ENCODE measurements at regions not wholly inside any gene's neighbourhood (a gene's known extent, or its start where the extent isn't known, plus 50 kb on each side); places are given as distances from the start of the nearest gene placed in this dataset.

DNA sequence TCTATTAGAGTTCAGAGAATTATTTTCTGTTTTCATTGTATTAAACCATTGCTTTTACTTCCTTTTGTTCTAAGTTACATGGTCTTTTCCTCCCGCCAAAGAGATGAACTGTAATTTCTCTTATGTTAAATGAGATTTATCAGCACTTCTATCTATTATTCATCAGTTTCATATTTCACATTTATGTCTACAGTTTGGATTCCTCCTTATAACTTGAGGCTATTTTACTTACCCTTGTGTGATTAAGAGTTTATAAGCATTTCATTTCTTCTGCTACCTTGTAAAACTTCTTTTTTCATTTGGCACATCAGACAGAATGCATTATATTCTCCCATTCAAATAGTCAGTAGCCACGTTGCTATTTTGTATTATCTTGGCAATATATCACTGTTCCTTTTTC, 248.2 kb downstream of the PLA2G4A start:
- Histone ChIP-seq H3K27me3 (replicated peaks; ENCODE audit: control insufficient read depth, insufficient read depth, low read length) (no peaks in the 10 kb centered on the region; the same call in 1 of the 2 replicates), H3K4me3 (replicated peaks; ENCODE audit: low read depth, low read length) (no peak overlapping the region)
- DNase-seq (ENCODE audit: extremely low read depth, insufficient read length), result no peak

GRCh38 chr1:187078321-187078720, 249.6 kb downstream of the PLA2G4A start:
- Histone ChIP-seq H3K36me3 (ENCODE audit: control insufficient read depth, insufficient read depth, low read length) (no peaks in the 10 kb centered on the region), H3K27me3 (replicated peaks; ENCODE audit: control insufficient read depth, insufficient read depth, low read length) (no peaks in the 10 kb centered on the region; the same call in 1 of the 2 replicates), H3K4me3 (replicated peaks; ENCODE audit: low read depth, low read length) (no peak overlapping the region)
- TF ChIP-seq, protein P1, sequence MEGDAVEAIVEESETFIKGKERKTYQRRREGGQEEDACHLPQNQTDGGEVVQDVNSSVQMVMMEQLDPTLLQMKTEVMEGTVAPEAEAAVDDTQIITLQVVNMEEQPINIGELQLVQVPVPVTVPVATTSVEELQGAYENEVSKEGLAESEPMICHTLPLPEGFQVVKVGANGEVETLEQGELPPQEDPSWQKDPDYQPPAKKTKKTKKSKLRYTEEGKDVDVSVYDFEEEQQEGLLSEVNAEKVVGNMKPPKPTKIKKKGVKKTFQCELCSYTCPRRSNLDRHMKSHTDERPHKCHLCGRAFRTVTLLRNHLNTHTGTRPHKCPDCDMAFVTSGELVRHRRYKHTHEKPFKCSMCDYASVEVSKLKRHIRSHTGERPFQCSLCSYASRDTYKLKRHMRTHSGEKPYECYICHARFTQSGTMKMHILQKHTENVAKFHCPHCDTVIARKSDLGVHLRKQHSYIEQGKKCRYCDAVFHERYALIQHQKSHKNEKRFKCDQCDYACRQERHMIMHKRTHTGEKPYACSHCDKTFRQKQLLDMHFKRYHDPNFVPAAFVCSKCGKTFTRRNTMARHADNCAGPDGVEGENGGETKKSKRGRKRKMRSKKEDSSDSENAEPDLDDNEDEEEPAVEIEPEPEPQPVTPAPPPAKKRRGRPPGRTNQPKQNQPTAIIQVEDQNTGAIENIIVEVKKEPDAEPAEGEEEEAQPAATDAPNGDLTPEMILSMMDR (IDR thresholded peaks at IDR 0.05; ENCODE audit: insufficient read depth, low read length, poor library complexity, severe bottlenecking), result no peak
- DNase-seq (ENCODE audit: extremely low read depth, insufficient read length), result no peak

More for the DNA sequence above, 248.2 kb downstream of the PLA2G4A start:
- TF ChIP-seq, protein P1 (IDR thresholded peaks at IDR 0.05; ENCODE audit: insufficient read depth, low read length, poor library complexity, severe bottlenecking), result no peak
- no peaks in the 10 kb centered on the region for H3K36me3 ChIP-seq (ENCODE audit: control insufficient read depth, insufficient read depth, low read length)

DNA sequence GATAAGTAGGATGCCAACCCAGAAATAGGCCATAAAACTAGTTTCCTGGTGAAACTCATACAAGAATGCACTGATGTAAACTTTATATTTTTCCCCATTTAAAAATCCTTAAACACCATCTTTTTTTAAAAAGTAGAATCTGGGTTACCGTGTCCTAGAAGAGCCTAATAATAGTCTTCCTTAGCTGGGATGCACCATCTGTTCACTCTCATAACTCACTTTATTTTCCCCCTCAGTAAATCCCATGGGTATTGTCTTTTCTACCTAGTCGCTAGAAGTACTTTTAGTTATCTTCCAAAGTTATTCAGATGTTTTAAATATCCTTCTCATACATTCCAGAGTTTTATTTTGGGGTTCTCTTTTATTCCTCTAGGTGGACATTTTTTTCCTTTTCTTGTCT, 250.2 kb downstream of the PLA2G4A start:
- no peak overlapping the region for H3K4me3 ChIP-seq (replicated peaks; ENCODE audit: low read depth, low read length)
- DNase-seq (ENCODE audit: extremely low read depth, insufficient read length), result no peak
- H3K27me3 ChIP-seq (replicated peaks; ENCODE audit: control insufficient read depth, insufficient read depth, low read length), result no peaks in the 10 kb centered on the region; the same call in 1 of the 2 replicates
- TF ChIP-seq, protein P1 (IDR thresholded peaks at IDR 0.05; ENCODE audit: insufficient read depth, low read length, poor library complexity, severe bottlenecking), result no peak
- no peaks in the 10 kb centered on the region for H3K36me3 ChIP-seq (ENCODE audit: control insufficient read depth, insufficient read depth, low read length)

DNA sequence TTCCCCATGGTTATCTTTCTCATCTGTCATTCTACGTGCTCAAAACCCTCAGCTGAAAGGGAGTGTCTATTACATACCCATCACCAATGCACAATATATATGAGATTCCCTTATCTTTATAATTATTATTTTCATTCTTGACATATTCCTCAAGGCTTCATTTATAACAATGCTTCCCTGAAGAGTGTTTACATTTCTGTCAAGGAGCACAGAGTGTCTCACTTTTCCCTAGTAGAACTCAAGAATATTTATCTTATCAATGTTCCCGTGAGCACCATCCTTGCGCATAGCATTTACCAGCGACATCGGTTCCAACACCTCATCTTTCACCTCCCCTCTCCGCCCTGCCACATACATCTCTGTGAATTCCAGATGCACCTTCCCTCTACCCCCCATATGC, 250.6 kb downstream of the PLA2G4A start:
- no peak for DNase-seq (ENCODE audit: extremely low read depth, insufficient read length)
- no peaks in the 10 kb centered on the region for H3K36me3 ChIP-seq (ENCODE audit: control insufficient read depth, insufficient read depth, low read length)
- TF ChIP-seq, protein P1 (IDR thresholded peaks at IDR 0.05; ENCODE audit: insufficient read depth, low read length, poor library complexity, severe bottlenecking), result no peak
- H3K4me3 ChIP-seq (replicated peaks; ENCODE audit: low read depth, low read length), result no peak overlapping the region
- no peaks in the 10 kb centered on the region; the same call in 1 of the 2 replicates for H3K27me3 ChIP-seq (replicated peaks; ENCODE audit: control insufficient read depth, insufficient read depth, low read length)

GRCh38 chr1:187091666-187092065, 262.9 kb downstream of the PLA2G4A start:
- no peaks in the 10 kb centered on the region for H3K27me3 ChIP-seq (replicated peaks; ENCODE audit: control insufficient read depth, insufficient read depth, low read length)
- no peak for DNase-seq (ENCODE audit: extremely low read depth, insufficient read length)
- TF ChIP-seq, protein P1 (IDR thresholded peaks at IDR 0.05; ENCODE audit: insufficient read depth, low read length, poor library complexity, severe bottlenecking), result no peak
- no peak overlapping the region for H3K4me3 ChIP-seq (replicated peaks; ENCODE audit: low read depth, low read length)
- H3K36me3 ChIP-seq (ENCODE audit: control insufficient read depth, insufficient read depth, low read length), result no peaks in the 10 kb centered on the region

DNA sequence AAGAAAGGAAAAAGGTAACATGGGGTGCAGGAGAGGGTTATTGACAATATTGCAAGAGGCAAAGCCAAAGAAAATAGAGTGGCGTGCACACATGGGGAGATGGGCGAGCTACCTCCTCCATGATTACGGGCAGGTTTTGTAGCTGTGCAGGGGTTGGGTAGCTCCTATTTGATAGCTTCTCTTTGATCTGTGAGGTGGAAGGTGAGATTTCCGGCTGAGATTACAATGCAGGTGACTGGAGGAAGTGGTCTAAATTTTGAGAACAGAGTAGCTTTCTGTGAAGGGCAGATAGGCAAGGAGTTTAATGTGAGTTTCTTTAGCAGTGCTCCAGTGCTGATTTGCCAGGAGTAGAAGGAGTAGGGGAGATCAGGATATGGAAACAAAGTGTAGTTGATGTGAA, 263.4 kb downstream of the PLA2G4A start:
- no peak overlapping the region for H3K4me3 ChIP-seq (replicated peaks; ENCODE audit: low read depth, low read length)
- TF ChIP-seq, protein P1 (IDR thresholded peaks at IDR 0.05; ENCODE audit: insufficient read depth, low read length, poor library complexity, severe bottlenecking), result no peak
- H3K27me3 ChIP-seq (replicated peaks; ENCODE audit: control insufficient read depth, insufficient read depth, low read length), result no peaks in the 10 kb centered on the region
- H3K36me3 ChIP-seq (ENCODE audit: control insufficient read depth, insufficient read depth, low read length), result no peaks in the 10 kb centered on the region
- no peak for DNase-seq (ENCODE audit: extremely low read depth, insufficient read length)

All from GM06990 (cell line).